ENCODE measurements at regions not wholly inside any gene's neighbourhood (a gene's known extent, or its start where the extent isn't known, plus 50 kb on each side); places are given as distances from the start of the nearest gene placed in this dataset.
"Not testable (repeated sequence)": the region's sequence is repeated elsewhere in the genome, so short reads cannot be mapped to it uniquely, and the experiment has no call there.

- H3K36me3 Mint-ChIP-seq (ENCODE audit: low read depth): no peaks in the 10 kb centered on the region
- CTCF ChIA-PET: no interaction called here
Measured at GRCh38 chr1:102151242-102151641, 154.5 kb upstream of the OLFM3 start.

GRCh38 chr1:102120910-102121309, 124.2 kb upstream of the OLFM3 start:
- CTCF ChIA-PET: no interaction called here
- H3K27ac Mint-ChIP-seq: no peak overlapping the region
- no peaks in the 10 kb centered on the region for H3K27me3 Mint-ChIP-seq (ENCODE audit: low read depth)
- H3K9me3 Mint-ChIP-seq: no peaks in the 10 kb centered on the region
- no peaks in the 10 kb centered on the region for H3K36me3 Mint-ChIP-seq (ENCODE audit: low read depth)
- no peak overlapping the region for H3K4me3 Mint-ChIP-seq
- intact Hi-C loops (cut with micrococcal nuclease): no loop called here
- DNase-seq: no peak
- no peaks in the 10 kb centered on the region for H3K4me1 Mint-ChIP-seq (ENCODE audit: low read depth)

More at GRCh38 chr1:102151242-102151641, 154.5 kb upstream of the OLFM3 start:
- intact Hi-C loops (cut with micrococcal nuclease): no loop called here
- no peak for DNase-seq
- no peaks in the 10 kb centered on the region for H3K9me3 Mint-ChIP-seq
- H3K27ac Mint-ChIP-seq: no peak overlapping the region
- no peak overlapping the region for H3K4me3 Mint-ChIP-seq
- no peaks in the 10 kb centered on the region for H3K27me3 Mint-ChIP-seq (ENCODE audit: low read depth)
- no peaks in the 10 kb centered on the region for H3K4me1 Mint-ChIP-seq (ENCODE audit: low read depth)

- no peak overlapping the region for H3K27ac Mint-ChIP-seq
- no peaks in the 10 kb centered on the region for H3K27me3 Mint-ChIP-seq (ENCODE audit: low read depth)
- no peak overlapping the region for H3K4me3 Mint-ChIP-seq
- no peaks in the 10 kb centered on the region for H3K9me3 Mint-ChIP-seq
- CTCF ChIA-PET: no interaction called here
- H3K36me3 Mint-ChIP-seq (ENCODE audit: low read depth): no peaks in the 10 kb centered on the region
- no peaks in the 10 kb centered on the region for H3K4me1 Mint-ChIP-seq (ENCODE audit: low read depth)
- no peak for DNase-seq
- intact Hi-C loops (cut with micrococcal nuclease): no loop called here
Measured at GRCh38 chr1:102118150-102118549, 121.4 kb upstream of the OLFM3 start.

GRCh38 chr1:102110586-102110985, 113.9 kb upstream of the OLFM3 start:
- intact Hi-C loops (cut with micrococcal nuclease): no loop called here
- no peak for DNase-seq
- Mint-ChIP-seq H3K36me3 (ENCODE audit: low read depth) (no peaks in the 10 kb centered on the region), H3K4me1 (ENCODE audit: low read depth) (no peaks in the 10 kb centered on the region), H3K4me3 (no peak overlapping the region), H3K27ac (no peak overlapping the region), H3K27me3 (ENCODE audit: low read depth) (no peaks in the 10 kb centered on the region), H3K9me3 (peaks cover 8% of the 10 kb centered on the region)
- CTCF ChIA-PET: no interaction called here

GRCh38 chr1:102109493-102109892, 112.8 kb upstream of the OLFM3 start:
- CTCF ChIA-PET: not testable (repeated sequence)

GRCh38 chr1:102107441-102107840, 110.7 kb upstream of the OLFM3 start:
- Mint-ChIP-seq H3K4me1 (ENCODE audit: low read depth) (no peaks in the 10 kb centered on the region), H3K4me3 (no peak overlapping the region), H3K36me3 (ENCODE audit: low read depth) (no peaks in the 10 kb centered on the region), H3K9me3 (peaks cover 8% of the 10 kb centered on the region), H3K27me3 (ENCODE audit: low read depth) (no peaks in the 10 kb centered on the region), H3K27ac (no peak overlapping the region)
- DNase-seq: no peak
- CTCF ChIA-PET: no interaction called here
- intact Hi-C loops (cut with micrococcal nuclease): no loop called here

More at GRCh38 chr1:102109493-102109892, 112.8 kb upstream of the OLFM3 start:
- H3K27me3 Mint-ChIP-seq (ENCODE audit: low read depth); H3K36me3 Mint-ChIP-seq (ENCODE audit: low read depth); intact Hi-C loops (cut with micrococcal nuclease); DNase-seq; H3K9me3 Mint-ChIP-seq; H3K4me1 Mint-ChIP-seq (ENCODE audit: low read depth); H3K27ac Mint-ChIP-seq; H3K4me3 Mint-ChIP-seq: not testable (repeated sequence)

- DNase-seq: no peak
- H3K27ac Mint-ChIP-seq: no peak overlapping the region
- H3K36me3 Mint-ChIP-seq (ENCODE audit: low read depth): no peaks in the 10 kb centered on the region
- intact Hi-C loops (cut with micrococcal nuclease): no loop called here
- no peaks in the 10 kb centered on the region for H3K27me3 Mint-ChIP-seq (ENCODE audit: low read depth)
- H3K4me1 Mint-ChIP-seq (ENCODE audit: low read depth): no peaks in the 10 kb centered on the region
- H3K9me3 Mint-ChIP-seq: peaks cover 8% of the 10 kb centered on the region
- no peak overlapping the region for H3K4me3 Mint-ChIP-seq
- CTCF ChIA-PET: no interaction called here
Measured at GRCh38 chr1:102105931-102106550, 109.3 kb upstream of the OLFM3 start.

GRCh38 chr1:102103646-102104045, 106.9 kb upstream of the OLFM3 start:
- CTCF ChIA-PET: no interaction called here
- intact Hi-C loops (cut with micrococcal nuclease): no loop called here
- no peak overlapping the region for H3K4me3 Mint-ChIP-seq
- no peaks in the 10 kb centered on the region for H3K9me3 Mint-ChIP-seq
- H3K27ac Mint-ChIP-seq: no peak overlapping the region
- H3K27me3 Mint-ChIP-seq (ENCODE audit: low read depth): no peaks in the 10 kb centered on the region
- no peak for DNase-seq
- H3K36me3 Mint-ChIP-seq (ENCODE audit: low read depth): no peaks in the 10 kb centered on the region
- no peaks in the 10 kb centered on the region for H3K4me1 Mint-ChIP-seq (ENCODE audit: low read depth)

- intact Hi-C loops (cut with micrococcal nuclease): no loop called here
- no peaks in the 10 kb centered on the region for H3K36me3 Mint-ChIP-seq (ENCODE audit: low read depth)
- no peaks in the 10 kb centered on the region for H3K9me3 Mint-ChIP-seq
- no peak overlapping the region for H3K4me3 Mint-ChIP-seq
- no peak overlapping the region for H3K27ac Mint-ChIP-seq
- CTCF ChIA-PET: no interaction called here
- no peak for DNase-seq
- H3K4me1 Mint-ChIP-seq (ENCODE audit: low read depth): no peaks in the 10 kb centered on the region
- no peaks in the 10 kb centered on the region for H3K27me3 Mint-ChIP-seq (ENCODE audit: low read depth)
Measured at GRCh38 chr1:102102276-102102780, 105.6 kb upstream of the OLFM3 start.

- H3K27ac Mint-ChIP-seq: no peak overlapping the region
- H3K4me3 Mint-ChIP-seq: no peak overlapping the region
- CTCF ChIA-PET: interaction anchor here (0.6 kb wide), 1 partner anchor 477 kb away, joined by 3 read pairs; no protein-coding TSS in a partner anchor
- no peaks in the 10 kb centered on the region for H3K4me1 Mint-ChIP-seq (ENCODE audit: low read depth)
- no peaks in the 10 kb centered on the region for H3K27me3 Mint-ChIP-seq (ENCODE audit: low read depth)
- no peaks in the 10 kb centered on the region for H3K9me3 Mint-ChIP-seq
- intact Hi-C loops (cut with micrococcal nuclease): no loop called here
- DNase-seq: no peak
- H3K36me3 Mint-ChIP-seq (ENCODE audit: low read depth): no peaks in the 10 kb centered on the region
Measured at GRCh38 chr1:102100666-102101065, 103.9 kb upstream of the OLFM3 start.

GRCh38 chr1:102099916-102100315, 103.2 kb upstream of the OLFM3 start:
- no peak overlapping the region for H3K27ac Mint-ChIP-seq
- DNase-seq: no peak
- H3K9me3 Mint-ChIP-seq: no peaks in the 10 kb centered on the region
- H3K4me1 Mint-ChIP-seq (ENCODE audit: low read depth): no peaks in the 10 kb centered on the region
- intact Hi-C loops (cut with micrococcal nuclease): no loop called here
- no peak overlapping the region for H3K4me3 Mint-ChIP-seq
- CTCF ChIA-PET: interaction anchor here (0.5 kb wide), 1 partner anchor 397 kb away, joined by 3 read pairs; no protein-coding TSS in a partner anchor
- H3K36me3 Mint-ChIP-seq (ENCODE audit: low read depth): no peaks in the 10 kb centered on the region
- no peaks in the 10 kb centered on the region for H3K27me3 Mint-ChIP-seq (ENCODE audit: low read depth)

- Mint-ChIP-seq H3K4me3 (no peak overlapping the region), H3K4me1 (ENCODE audit: low read depth) (no peaks in the 10 kb centered on the region), H3K9me3 (no peaks in the 10 kb centered on the region), H3K36me3 (ENCODE audit: low read depth) (no peaks in the 10 kb centered on the region), H3K27ac (no peak overlapping the region), H3K27me3 (ENCODE audit: low read depth) (no peaks in the 10 kb centered on the region)
- no peak for DNase-seq
- intact Hi-C loops (cut with micrococcal nuclease): no loop called here
- CTCF ChIA-PET: interaction anchor here (0.6 kb wide), 1 partner anchor 54 kb away, joined by 3 read pairs; no protein-coding TSS in a partner anchor
Measured at GRCh38 chr1:102098536-102098935, 101.8 kb upstream of the OLFM3 start.

- no peak for DNase-seq
- H3K27me3 Mint-ChIP-seq (ENCODE audit: low read depth): no peaks in the 10 kb centered on the region
- no peak overlapping the region for H3K27ac Mint-ChIP-seq
- intact Hi-C loops (cut with micrococcal nuclease): no loop called here
- no peaks in the 10 kb centered on the region for H3K4me1 Mint-ChIP-seq (ENCODE audit: low read depth)
- H3K4me3 Mint-ChIP-seq: no peak overlapping the region
- no peaks in the 10 kb centered on the region for H3K36me3 Mint-ChIP-seq (ENCODE audit: low read depth)
- H3K9me3 Mint-ChIP-seq: no peaks in the 10 kb centered on the region
- CTCF ChIA-PET: no interaction called here
Measured at GRCh38 chr1:102098081-102098480, 101.4 kb upstream of the OLFM3 start.
